ENCODE measurements at regions not wholly inside any gene's neighbourhood (a gene's known extent, or its start where the extent isn't known, plus 50 kb on each side); places are given as distances from the start of the nearest gene placed in this dataset.
"Not testable (repeated sequence)": the region's sequence is repeated elsewhere in the genome, so short reads cannot be mapped to it uniquely, and the experiment has no call there.

- no peak for DNase-seq (ENCODE audit: low spot score)
Observed at GRCh38 chr3:110478377-110479054, 593.1 kb upstream of the NECTIN3 start.

GRCh38 chr3:110479731-110480130 is 591.9 kb upstream of the NECTIN3 start:
- DNase-seq (ENCODE audit: low spot score): no peak

- DNase-seq (ENCODE audit: low spot score): no peak
Observed at GRCh38 chr3:110485389-110485788, 586.2 kb upstream of the NECTIN3 start.

- no peak for DNase-seq (ENCODE audit: low spot score)
Observed at GRCh38 chr3:110487840-110488239, 583.8 kb upstream of the NECTIN3 start.

GRCh38 chr3:110491413-110491812 is 580.2 kb upstream of the NECTIN3 start:
- no peak for DNase-seq (ENCODE audit: low spot score)

- DNase-seq (ENCODE audit: low spot score): no peak
Observed at GRCh38 chr3:110492876-110493275, 578.7 kb upstream of the NECTIN3 start.

- DNase-seq (ENCODE audit: low spot score): no peak
Observed at GRCh38 chr3:110493438-110494092, 578.1 kb upstream of the NECTIN3 start.

GRCh38 chr3:110494093-110494490 is 577.5 kb upstream of the NECTIN3 start:
- no peak for DNase-seq (ENCODE audit: low spot score)

- no peak for DNase-seq (ENCODE audit: low spot score)
Observed at GRCh38 chr3:110494728-110495127, 576.9 kb upstream of the NECTIN3 start.

GRCh38 chr3:110495201-110495927 is 576.3 kb upstream of the NECTIN3 start:
- peak; percentile 3 for DNase-seq (ENCODE audit: low spot score)

- DNase-seq (ENCODE audit: low spot score): peak; percentile 4
Observed at GRCh38 chr3:110504401-110504800, 567.2 kb upstream of the NECTIN3 start.

- DNase-seq (ENCODE audit: low spot score): no peak
Observed at GRCh38 chr3:110504901-110505300, 566.7 kb upstream of the NECTIN3 start.

GRCh38 chr3:110506890-110507289 is 564.7 kb upstream of the NECTIN3 start:
- no peak for DNase-seq (ENCODE audit: low spot score)

GRCh38 chr3:110507570-110507969 is 564.0 kb upstream of the NECTIN3 start:
- DNase-seq (ENCODE audit: low spot score): not testable (repeated sequence)

GRCh38 chr3:110512961-110513360 is 558.7 kb upstream of the NECTIN3 start:
- DNase-seq (ENCODE audit: low spot score): no peak

GRCh38 chr3:110518031-110518430 is 553.6 kb upstream of the NECTIN3 start:
- no peak for DNase-seq (ENCODE audit: low spot score)

GRCh38 chr3:110519071-110519470 is 552.5 kb upstream of the NECTIN3 start:
- no peak for DNase-seq (ENCODE audit: low spot score)

- DNase-seq (ENCODE audit: low spot score): peak; percentile 36
Observed at GRCh38 chr3:110521019-110521418, 550.6 kb upstream of the NECTIN3 start.

- DNase-seq (ENCODE audit: low spot score): not testable (repeated sequence)
Observed at GRCh38 chr3:110525558-110526064, 546.0 kb upstream of the NECTIN3 start.

- DNase-seq (ENCODE audit: low spot score): peak; percentile 91
Observed at GRCh38 chr3:110526777-110527727, 544.6 kb upstream of the NECTIN3 start.

GRCh38 chr3:110528305-110529121 is 543.1 kb upstream of the NECTIN3 start:
- DNase-seq (ENCODE audit: low spot score): no peak
